ENCODE measurements at regions not wholly inside any gene's neighbourhood (a gene's known extent, or its start where the extent isn't known, plus 50 kb on each side); places are given as distances from the start of the nearest gene placed in this dataset.
"Not testable (repeated sequence)": the region's sequence is repeated elsewhere in the genome, so short reads cannot be mapped to it uniquely, and the experiment has no call there.

GRCh38 chrX:139026406-139026805 is 314.9 kb upstream of the FGF13 start:
- FAIRE-seq (no peak), DNase-seq (ENCODE audit: insufficient read length, low spot score) (no peak)
- TF ChIP-seq, protein P1, sequence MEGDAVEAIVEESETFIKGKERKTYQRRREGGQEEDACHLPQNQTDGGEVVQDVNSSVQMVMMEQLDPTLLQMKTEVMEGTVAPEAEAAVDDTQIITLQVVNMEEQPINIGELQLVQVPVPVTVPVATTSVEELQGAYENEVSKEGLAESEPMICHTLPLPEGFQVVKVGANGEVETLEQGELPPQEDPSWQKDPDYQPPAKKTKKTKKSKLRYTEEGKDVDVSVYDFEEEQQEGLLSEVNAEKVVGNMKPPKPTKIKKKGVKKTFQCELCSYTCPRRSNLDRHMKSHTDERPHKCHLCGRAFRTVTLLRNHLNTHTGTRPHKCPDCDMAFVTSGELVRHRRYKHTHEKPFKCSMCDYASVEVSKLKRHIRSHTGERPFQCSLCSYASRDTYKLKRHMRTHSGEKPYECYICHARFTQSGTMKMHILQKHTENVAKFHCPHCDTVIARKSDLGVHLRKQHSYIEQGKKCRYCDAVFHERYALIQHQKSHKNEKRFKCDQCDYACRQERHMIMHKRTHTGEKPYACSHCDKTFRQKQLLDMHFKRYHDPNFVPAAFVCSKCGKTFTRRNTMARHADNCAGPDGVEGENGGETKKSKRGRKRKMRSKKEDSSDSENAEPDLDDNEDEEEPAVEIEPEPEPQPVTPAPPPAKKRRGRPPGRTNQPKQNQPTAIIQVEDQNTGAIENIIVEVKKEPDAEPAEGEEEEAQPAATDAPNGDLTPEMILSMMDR (IDR thresholded peaks at IDR 0.05; ENCODE audit: insufficient read depth, missing control alignments): no peak

DNA sequence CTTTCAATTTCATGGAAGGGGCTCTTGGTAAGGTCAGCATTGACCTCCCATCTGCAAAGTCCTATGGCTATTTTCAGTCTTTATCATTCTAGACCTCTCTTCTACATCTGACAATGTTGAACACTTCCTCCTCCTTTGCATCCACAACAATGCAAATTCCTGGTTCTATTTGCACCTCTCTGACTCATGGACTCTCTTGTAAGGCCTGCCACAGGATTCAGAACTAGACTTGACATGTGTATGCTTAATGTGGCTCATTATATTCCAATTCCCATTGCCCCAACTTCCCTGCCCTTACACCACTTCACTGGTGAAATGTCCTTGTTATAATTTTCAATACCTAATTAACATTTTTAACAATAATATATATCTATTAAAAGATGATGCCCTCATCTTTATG is 314.3 kb upstream of the FGF13 start:
- TF ChIP-seq, protein P1 (IDR thresholded peaks at IDR 0.05; ENCODE audit: insufficient read depth, missing control alignments): no peak
- FAIRE-seq: no peak
- DNase-seq (ENCODE audit: insufficient read length, low spot score): no peak

GRCh38 chrX:139023531-139023930 is 312.0 kb upstream of the FGF13 start:
- TF ChIP-seq, protein P1 (IDR thresholded peaks at IDR 0.05; ENCODE audit: insufficient read depth, missing control alignments): no peak
- FAIRE-seq (no peak), DNase-seq (ENCODE audit: insufficient read length, low spot score) (no peak)

DNA sequence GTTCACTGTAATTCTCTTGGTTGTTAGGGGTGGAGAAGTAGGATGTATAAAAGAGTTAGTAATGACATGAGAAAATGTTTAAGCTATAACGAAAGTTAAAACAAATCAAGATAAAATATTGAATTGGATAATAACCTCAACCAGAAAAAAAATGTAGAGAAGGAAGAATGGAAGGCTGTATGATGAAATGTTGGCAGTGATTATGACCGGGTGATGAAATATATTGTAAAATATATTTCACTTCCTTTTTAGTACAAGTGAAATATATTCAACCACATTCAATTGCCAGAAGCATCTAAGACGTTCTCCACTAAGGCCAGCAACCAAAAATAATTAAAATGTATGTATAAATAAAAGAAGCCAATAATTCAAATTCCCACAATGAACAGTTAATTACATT is 309.3 kb upstream of the FGF13 start:
- FAIRE-seq (no peak), DNase-seq (ENCODE audit: insufficient read length, low spot score) (no peak)
- TF ChIP-seq, protein P1 (IDR thresholded peaks at IDR 0.05; ENCODE audit: insufficient read depth, missing control alignments): no peak

GRCh38 chrX:139018436-139018835 is 306.9 kb upstream of the FGF13 start:
- FAIRE-seq: no peak
- TF ChIP-seq, protein P1 (IDR thresholded peaks at IDR 0.05; ENCODE audit: insufficient read depth, missing control alignments): no peak
- no peak for DNase-seq (ENCODE audit: insufficient read length, low spot score)

DNA sequence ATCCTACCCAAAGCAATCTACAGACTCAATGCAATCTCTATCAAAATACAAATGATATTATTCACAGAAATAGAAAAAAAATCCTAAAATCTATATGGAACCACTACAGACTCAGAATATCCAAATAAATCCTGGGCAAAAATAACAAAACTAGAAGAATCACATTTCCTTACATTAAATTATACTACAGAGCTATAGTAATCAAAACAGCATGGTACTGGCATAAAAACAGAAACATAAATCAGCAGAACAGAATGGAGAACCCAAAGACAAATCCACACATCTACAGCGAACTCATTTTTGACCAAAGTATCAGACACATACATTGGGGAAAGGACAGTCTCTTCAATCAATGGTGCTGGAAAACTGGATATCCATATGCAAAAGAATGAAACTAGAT is 304.1 kb upstream of the FGF13 start:
- FAIRE-seq: peak; percentile 6
- TF ChIP-seq, protein P1 (IDR thresholded peaks at IDR 0.05; ENCODE audit: insufficient read depth, missing control alignments): no peak
- DNase-seq (ENCODE audit: insufficient read length, low spot score): no peak

- DNase-seq (ENCODE audit: insufficient read length, low spot score) (no peak), FAIRE-seq (no peak)
- TF ChIP-seq, protein P1 (IDR thresholded peaks at IDR 0.05; ENCODE audit: insufficient read depth, missing control alignments): no peak
These were observed 296.7 kb upstream of the FGF13 start for GRCh38 chrX:139008185-139008584.

DNA sequence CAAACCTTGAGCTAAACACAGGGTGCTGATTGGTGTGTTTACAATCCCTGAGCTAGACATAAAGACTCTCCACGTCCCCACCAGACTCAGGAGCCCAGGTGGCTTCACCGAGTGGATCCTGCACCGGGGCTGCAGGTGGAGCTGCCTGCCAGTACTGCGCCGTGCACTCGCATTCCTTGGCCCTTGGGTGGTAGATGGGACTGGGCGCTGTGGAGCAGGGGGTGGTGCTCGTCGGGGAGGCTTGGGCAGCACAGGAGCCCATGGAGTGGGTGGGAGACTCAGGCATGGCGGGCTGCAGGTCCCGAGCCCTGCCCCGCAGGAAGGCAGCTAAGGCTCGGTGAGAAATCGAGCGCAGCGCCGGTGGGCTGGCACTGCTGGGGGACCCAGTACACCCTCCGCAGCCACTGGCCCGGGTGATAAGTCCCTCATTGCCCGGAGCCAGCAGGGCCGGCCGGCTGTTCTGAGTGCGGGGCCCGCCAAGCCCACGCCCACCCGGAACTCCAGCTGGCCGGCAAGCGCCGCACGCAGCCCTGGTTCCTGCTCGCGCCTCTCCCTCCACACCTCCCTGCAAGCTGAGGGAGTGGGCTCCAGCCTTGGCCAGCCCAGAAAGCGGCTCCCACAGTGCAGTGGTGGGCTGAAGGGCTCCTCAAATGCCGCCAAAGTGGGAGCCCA is 292.5 kb upstream of the FGF13 start:
- not testable (repeated sequence) for DNase-seq (ENCODE audit: insufficient read length, low spot score); FAIRE-seq

Measured in D721Med (cell line).